IMR-90 (cell line): ENCODE measurements at regions not wholly inside any gene's neighbourhood (a gene's known extent, or its start where the extent isn't known, plus 50 kb on each side); places are given as distances from the start of the nearest gene placed in this dataset.

Experiments used
- ATAC-seq: fragments of 200-7000 bp; cut with Tn5 transposase; 2 replicates; pipeline ENCODE4 v1.9.1; 2020; ENCODE audit warnings: low read depth, mild to moderate bottlenecking, moderate library complexity
- BruUV-seq: library from RNA; stranded (reverse); fragments of 400-500 nt; replicated peaks from 2 replicates; lab custom pipeline; 2021; lab: Mats Ljungman, UMichigan
- CTCF ChIA-PET: fragments of 300-600 bp; formaldehyde crosslinking; extraction: SDS; loops from one replicate; lab custom pipeline; 2021; ENCODE audit warnings: antibody characterized with exemption; lab: Yijun Ruan, JAX
- POLR2A ChIA-PET: fragments of 300-600 bp; sonication (Branson Sonifier 250); formaldehyde crosslinking; loops from one replicate; lab custom pipeline; 2022; ENCODE audit warnings: antibody characterized with exemption; ENCODE audit not compliant: unreplicated experiment; lab: Charles Lee
- DNase-seq: peaks from one replicate; pipeline ENCODE4 v3.0.0; 2013
- H2AFZ ChIP-seq: replicated peaks from 2 replicates; pipeline ENCODE3; 2013; ENCODE audit warnings: low read length, mild to moderate bottlenecking; ENCODE audit not compliant: poor library complexity
- H2AK5ac ChIP-seq: 2 replicates; pipeline ENCODE4 v1.6.1; 2013; ENCODE audit warnings: low read depth, low read length, inconsistent platforms
- H2AK9ac ChIP-seq: replicated peaks from 2 replicates; pipeline ENCODE3; 2013; ENCODE audit warnings: mild to moderate bottlenecking, low read depth, low read length, moderate library complexity; ENCODE audit not compliant: poor library complexity
- H2BK120ac ChIP-seq: 2 replicates; pipeline ENCODE4 v1.6.1; 2013; ENCODE audit warnings: low read depth, low read length, inconsistent platforms
- H2BK15ac ChIP-seq: 3 replicates; pipeline ENCODE4 v1.6.1; 2013; ENCODE audit warnings: low read depth, low read length, inconsistent platforms
- H2BK20ac ChIP-seq: 2 replicates; pipeline ENCODE4 v1.6.1; 2013; ENCODE audit warnings: low read depth, mild to moderate bottlenecking, inconsistent platforms, low read length, moderate library complexity
- H2BK5ac ChIP-seq: 2 replicates; pipeline ENCODE4 v1.6.1; 2013; ENCODE audit warnings: mild to moderate bottlenecking, low read depth, low read length, inconsistent platforms; ENCODE audit not compliant: poor library complexity, severe bottlenecking
- H3K14ac ChIP-seq: replicated peaks from 2 replicates; pipeline ENCODE4 v1.6.1; 2013; ENCODE audit warnings: low read depth, low read length, inconsistent platforms
- H3K18ac ChIP-seq: 2 replicates; pipeline ENCODE4 v1.6.1; 2013; ENCODE audit warnings: low read depth, low read length, control low read depth
- H3K23ac ChIP-seq: 2 replicates; pipeline ENCODE4 v1.6.1; 2013; ENCODE audit warnings: low read depth, low read length, inconsistent platforms
- H3K27ac ChIP-seq: 2 replicates; pipeline ENCODE4 v1.5.1; 2013; ENCODE audit warnings: mild to moderate bottlenecking, control low read depth, low read length; ENCODE audit not compliant: insufficient read depth
- H3K27me3 ChIP-seq: 2 replicates; pipeline ENCODE4 v1.6.1; 2013; ENCODE audit warnings: low read length; ENCODE audit not compliant: control insufficient read depth, insufficient read depth
- H3K36me3 ChIP-seq: 2 replicates; pipeline ENCODE4 v1.6.1; 2013; ENCODE audit warnings: low read length, mixed read lengths; ENCODE audit not compliant: control insufficient read depth, insufficient read depth
- H3K4ac ChIP-seq: 2 replicates; pipeline ENCODE4 v1.6.1; 2013; ENCODE audit warnings: low read depth, low read length, inconsistent platforms
- H3K4me1 ChIP-seq: 2 replicates; pipeline ENCODE4 v1.6.1; 2013; ENCODE audit warnings: low read length, mixed read lengths; ENCODE audit not compliant: control insufficient read depth, insufficient read depth
- H3K4me2 ChIP-seq: 2 replicates; pipeline ENCODE4 v1.6.1; 2013; ENCODE audit warnings: low read depth, mild to moderate bottlenecking, control low read depth, low read length, moderate library complexity
- H3K4me3 ChIP-seq: 2 replicates; pipeline ENCODE4 v1.5.1; 2013; ENCODE audit warnings: low read depth, mild to moderate bottlenecking, control low read depth, low read length, moderate library complexity; ENCODE audit not compliant: insufficient read depth
- H3K56ac ChIP-seq: 2 replicates; pipeline ENCODE4 v1.6.1; 2013; ENCODE audit warnings: low read length, inconsistent platforms; ENCODE audit not compliant: insufficient read depth; ENCODE audit errors: extremely low read depth
- H3K79me1 ChIP-seq, 2 experiments: 2 replicates each; pipeline ENCODE4 v1.6.1; 2013; ENCODE audit warnings: low read length in 2 of 2, inconsistent platforms in 1 of 2, low read depth in 1 of 2
- H3K9ac ChIP-seq: 2 replicates; pipeline ENCODE4 v1.6.1; 2013; ENCODE audit warnings: low read depth, low read length, control low read depth
- H3K9me1 ChIP-seq: 2 replicates; pipeline ENCODE4 v1.6.1; 2013; ENCODE audit warnings: low read length, inconsistent platforms; ENCODE audit not compliant: insufficient read depth
- H3K9me3 ChIP-seq: 2 replicates; pipeline ENCODE4 v1.6.1; 2013; ENCODE audit warnings: low read length; ENCODE audit not compliant: control insufficient read depth, insufficient read depth
- H4K20me1 ChIP-seq: 2 replicates; pipeline ENCODE4 v1.6.1; 2013; ENCODE audit warnings: low read length, inconsistent platforms; ENCODE audit not compliant: insufficient read depth
- H4K5ac ChIP-seq: 2 replicates; pipeline ENCODE4 v1.6.1; 2013; ENCODE audit warnings: mild to moderate bottlenecking, low read depth, low read length, control low read depth
- H4K8ac ChIP-seq, 2 experiments: 2 replicates each; pipeline ENCODE4 v1.6.1; 2013; ENCODE audit warnings: low read depth in 2 of 2, low read length in 2 of 2, control low read depth in 1 of 2, inconsistent platforms in 1 of 2
- H4K91ac ChIP-seq: 2 replicates; pipeline ENCODE4 v1.6.1; 2013; ENCODE audit warnings: low read depth, low read length, inconsistent platforms; ENCODE audit not compliant: insufficient read depth
- BHLHE40 ChIP-seq: fragments of 150-350 bp; IDR thresholded peaks from 2 replicates; pipeline ENCODE4 v1.6.1; 2016; ENCODE audit warnings: mild to moderate bottlenecking, low read depth, low read length
- CEBPB ChIP-seq: IDR thresholded peaks from 2 replicates; pipeline ENCODE4 v1.6.1; 2012; ENCODE audit warnings: low read depth, low read length, improper control_type of control experiment
- WGBS, 2 experiments: methylation state at CpG; one replicate each; pipeline versions ENCODE4 v1.1.5 to v1.1.7; 2013; ENCODE audit warnings: missing lambda C conversion rate in 2 of 2; ENCODE audit not compliant: insufficient read length in 1 of 2; ENCODE audit errors: extremely low coverage in 2 of 2; 5-methylcytosine and 5-hydroxymethylcytosine counted together
- dilution Hi-C: fragments of 300-500 bp; cut with HindIII; formaldehyde crosslinking; loops from one replicate; pipeline ENCODE4 v1.14.3; 2018; ENCODE audit warnings: low sequenced_read_pairs; ENCODE audit not compliant: unreplicated experiment
- in situ Hi-C: fragments of 300-500 bp; cut with MboI; formaldehyde crosslinking; loops from 3 replicates; pipeline ENCODE4 v1.14.3; 2019; ENCODE audit warnings: low sequenced_read_pairs, inconsistent platforms, mixed read lengths
- intact Hi-C: fragments of 100-400 bp; cut with micrococcal nuclease; formaldehyde crosslinking; loops from 2 replicates; pipeline ENCODE4 v1.10.0; 2022

GRCh38 chr10:46227571-46227935 is 59.2 kb upstream of the ANTXRL start:
- ChIA-PET POLR2A (no interaction called here), CTCF (interaction anchor here (0.7 kb wide), 1 partner anchor 11 kb away, joined by 3 read pairs; no protein-coding TSS in a partner anchor)
- Histone ChIP-seq H2BK120ac (no peak overlapping the region), H3K27ac (no peak overlapping the region), H2AK5ac (no peak overlapping the region), H3K9ac (no peak overlapping the region), H3K4ac (no peak overlapping the region), H4K20me1 (no peaks in the 10 kb centered on the region), H3K36me3 (no peaks in the 10 kb centered on the region), H3K56ac (no peak overlapping the region), H4K5ac (no peak overlapping the region), H3K4me1 (peaks cover 2% of the 10 kb centered on the region; the same call in 1 of the 2 replicates), H3K4me2 (no peak overlapping the region), H2AFZ (no peak overlapping the region), H2AK9ac (no peak overlapping the region), H3K27me3 (peaks cover 7% of the 10 kb centered on the region), H3K14ac (no peak overlapping the region), H3K79me1 (no peaks in the 10 kb centered on the region), H4K8ac (no peak overlapping the region), H2BK5ac (no peak overlapping the region), H3K18ac (no peak overlapping the region), H2BK20ac (no peak overlapping the region), H3K4me3 (no peak overlapping the region), H2BK15ac (no peak overlapping the region), H3K9me1 (no peaks in the 10 kb centered on the region), H3K23ac (no peak overlapping the region), H4K91ac (no peak overlapping the region), H3K9me3 (no peaks in the 10 kb centered on the region)
- no TSS peak for BruUV-seq
- in situ Hi-C loops (no loop called here), dilution Hi-C loops (no loop called here), intact Hi-C loops (loop anchor here (10.0 kb wide), 1 partner anchor 993 kb away; no protein-coding TSS in a partner anchor)
- no peak for ATAC-seq
- TF ChIP-seq CEBPB = peak; percentile 36; the same call in 1 of the 2 replicates
- TF ChIP-seq BHLHE40 = no peak
- WGBS, 2 experiments = no CpG with 5 or more reads among the region's 4 CpGs
- no peak for DNase-seq
